Endothelial cell of umbilical vein (primary cell): ENCODE measurements at regions not wholly inside any gene's neighbourhood (a gene's known extent, or its start where the extent isn't known, plus 50 kb on each side); places are given as distances from the start of the nearest gene placed in this dataset.
"Not testable (repeated sequence)": the region's sequence is repeated elsewhere in the genome, so short reads cannot be mapped to it uniquely, and the experiment has no call there.

Experiments used
- BruUV-seq: library from RNA; stranded (reverse); fragments of 400-500 nt; replicated peaks from 2 replicates; lab custom pipeline; 2021; lab: Mats Ljungman, UMichigan
- CTCF ChIA-PET: fragments of 300-600, 350-600 bp; sonication (Branson Sonifier 250); formaldehyde crosslinking; loops from one replicate; lab custom pipeline; 2021; ENCODE audit warnings: antibody characterized with exemption, inconsistent platforms; lab: Charles Lee
- POLR2A ChIA-PET: fragments of 300-600, 350-600 bp; sonication (Branson Sonifier 250); formaldehyde crosslinking; loops from one replicate; lab custom pipeline; 2021; ENCODE audit warnings: antibody characterized with exemption, inconsistent platforms; lab: Charles Lee
- DNase-seq: peaks from one replicate; pipeline ENCODE4 v3.0.0-alpha.2; 2011; ENCODE audit warnings: low read depth, low spot score
- FAIRE-seq: peaks from 2 replicates; lab custom pipeline; 2011; peaks lifted over from hg19 to GRCh38; lab: Jason Lieb, UNC
- H2AFZ ChIP-seq: 2 replicates; pipeline ENCODE4 v1.6.0; 2012; ENCODE audit warnings: low read depth, low read length, control low read depth, inconsistent platforms
- H3K27ac ChIP-seq: 2 replicates; pipeline ENCODE4 v1.5.1; 2011; ENCODE audit warnings: low read depth, mild to moderate bottlenecking, control low read depth, low read length, moderate library complexity; ENCODE audit not compliant: insufficient read depth
- H3K27me3 ChIP-seq, 2 experiments: 2 replicates each; pipeline versions ENCODE4 v1.6.0 to v1.6.1; 2011; ENCODE audit warnings: low read length in 2 of 2, mixed read lengths in 1 of 2; ENCODE audit not compliant: control insufficient read depth in 2 of 2, insufficient read depth in 2 of 2
- H3K36me3 ChIP-seq, 2 experiments: 2 replicates in 1 of 2; 3 replicates in 1 of 2; pipeline ENCODE4 v1.5.1; 2011; ENCODE audit warnings: low read length in 2 of 2, mild to moderate bottlenecking in 1 of 2, moderate library complexity in 1 of 2; ENCODE audit not compliant: control insufficient read depth in 2 of 2, insufficient read depth in 2 of 2; ENCODE audit errors: extremely low read depth in 1 of 2
- H3K4me1 ChIP-seq: 3 replicates; pipeline ENCODE4 v1.5.1; 2011; ENCODE audit warnings: mild to moderate bottlenecking, low read length; ENCODE audit not compliant: control insufficient read depth, insufficient read depth; ENCODE audit errors: extremely low read depth
- H3K4me2 ChIP-seq: 2 replicates; pipeline ENCODE4 v1.6.1; 2011; ENCODE audit warnings: low read length, control low read depth, mixed read lengths; ENCODE audit not compliant: insufficient read depth
- H3K4me3 ChIP-seq, 3 experiments: fragments of 200-600 bp in 1 of 3; sonication (generic), shearing (Covaris generic) in 1 of 3; replicated peaks in 1 of 3; 2 replicates each; pipeline ENCODE4 v1.5.1; 2011 to 2016; ENCODE audit warnings: control low read depth in 3 of 3, low read length in 3 of 3, mild to moderate bottlenecking in 2 of 3, inconsistent platforms in 1 of 3, low read depth in 1 of 3, moderate library complexity in 1 of 3; ENCODE audit not compliant: insufficient read depth in 1 of 3
- H3K79me2 ChIP-seq: 2 replicates; pipeline ENCODE4 v1.6.0; 2012; ENCODE audit warnings: low read length, inconsistent platforms; ENCODE audit not compliant: control insufficient read depth, insufficient read depth
- H3K9ac ChIP-seq: replicated peaks from 2 replicates; pipeline ENCODE3; 2011; ENCODE audit warnings: low read length, control low read depth; ENCODE audit not compliant: insufficient read depth; ENCODE audit errors: extremely low read depth
- H3K9me1 ChIP-seq: replicated peaks from 3 replicates; pipeline ENCODE4 v1.6.0; 2011; ENCODE audit warnings: mild to moderate bottlenecking, low read length; ENCODE audit not compliant: control insufficient read depth, insufficient read depth; ENCODE audit errors: extremely low read depth
- H3K9me3 ChIP-seq: replicated peaks from 2 replicates; pipeline ENCODE4 v1.5.1; 2012; ENCODE audit warnings: low read length, inconsistent platforms; ENCODE audit not compliant: control insufficient read depth, insufficient read depth
- H4K20me1 ChIP-seq: replicated peaks from 2 replicates; pipeline ENCODE3; 2011; ENCODE audit warnings: mild to moderate bottlenecking, low read length; ENCODE audit not compliant: control insufficient read depth, insufficient read depth; ENCODE audit errors: extremely low read depth
- EZH2 ChIP-seq: IDR thresholded peaks from 2 replicates; pipeline ENCODE4 v1.6.1; 2012; ENCODE audit warnings: borderline replicate concordance, low read depth, mild to moderate bottlenecking, moderate library complexity, low read length, inconsistent platforms; ENCODE audit not compliant: severe bottlenecking
- FOS ChIP-seq: IDR thresholded peaks from 2 replicates; pipeline ENCODE4 v1.6.1; 2011; ENCODE audit warnings: mild to moderate bottlenecking, low read length, moderate library complexity, borderline replicate concordance; ENCODE audit not compliant: insufficient read depth
- GATA2 ChIP-seq: IDR thresholded peaks from 2 replicates; pipeline ENCODE4 v1.7.0; 2011; ENCODE audit warnings: low read depth, mild to moderate bottlenecking, moderate library complexity, mixed read lengths, low read length; ENCODE audit not compliant: insufficient read length, insufficient read depth
- JUN ChIP-seq: IDR thresholded peaks from 2 replicates; pipeline ENCODE4 v1.6.1; 2011; ENCODE audit warnings: borderline replicate concordance, low read depth; ENCODE audit not compliant: insufficient read length, insufficient read depth
- MYC ChIP-seq: IDR thresholded peaks from one replicate; pipeline ENCODE4 v1.6.1; 2011; ENCODE audit warnings: mild to moderate bottlenecking, low read depth, low read length
- POLR2A ChIP-seq: IDR thresholded peaks from 2 replicates; pipeline ENCODE4 v1.6.1; 2012; ENCODE audit warnings: low read depth, mild to moderate bottlenecking, control low read depth, low read length
- POLR2AphosphoS5 ChIP-seq: IDR thresholded peaks from 2 replicates; pipeline ENCODE4 v1.6.1; 2012; ENCODE audit warnings: low read depth, mild to moderate bottlenecking, control low read depth, low read length, moderate library complexity; ENCODE audit not compliant: insufficient read depth
- dilution Hi-C: fragments of 300-500 bp; cut with MboI; formaldehyde crosslinking; loops from one replicate; pipeline ENCODE4 v1.15.0; 2019; ENCODE audit warnings: low sequenced_read_pairs; ENCODE audit not compliant: extremely low pct_ligation_motif_present
- intact Hi-C: fragments of 100-400 bp; cut with micrococcal nuclease; formaldehyde crosslinking; loops from one replicate; pipeline ENCODE4 v1.10.0; 2022
- TF ChIP-seq, protein P1 (sequence below): IDR thresholded peaks from 2 replicates; pipeline ENCODE4 v1.6.1; 2011; ENCODE audit not compliant: insufficient read depth, insufficient read length
- TF ChIP-seq, protein P2 (sequence below), 2 donors: IDR thresholded peaks; 1 replicate in 1 of 2; 2 replicates in 1 of 2; pipeline ENCODE4 v1.5.1; 2011; ENCODE audit warnings: low read length in 2 of 2, mild to moderate bottlenecking in 2 of 2, moderate library complexity in 2 of 2, control low read depth in 1 of 2, inconsistent platforms in 1 of 2, low read depth in 1 of 2; ENCODE audit not compliant: insufficient read depth in 1 of 2; ENCODE audit errors: extremely low read depth in 1 of 2

DNA sequence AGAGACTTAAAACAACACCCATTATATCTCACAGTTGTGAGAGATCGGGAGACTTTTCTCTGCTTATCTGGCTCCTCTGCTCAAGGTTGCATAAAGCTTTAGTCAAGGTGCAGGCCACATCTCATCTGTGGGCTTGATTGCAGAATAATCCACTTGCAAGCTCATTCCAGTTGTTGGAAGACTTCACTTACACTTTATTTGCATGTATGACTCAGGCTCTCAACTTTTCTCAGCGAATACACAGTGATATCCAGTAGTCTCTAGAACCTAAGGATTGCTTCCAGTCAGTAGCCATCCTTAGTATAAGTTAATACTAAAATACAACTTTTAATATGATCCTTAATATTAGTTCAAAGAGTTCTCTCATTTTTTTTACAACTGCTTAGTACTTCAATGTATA, 435.5 kb upstream of the NRG3 start:
- H3K27ac ChIP-seq = no peak overlapping the region
- DNase-seq = no peak
- ChIA-PET CTCF (no interaction called here), POLR2A (no interaction called here)
- H3K9ac ChIP-seq = no peak overlapping the region
- no peak overlapping the region for H3K4me2 ChIP-seq
- intact Hi-C loops (no loop called here), dilution Hi-C loops (no loop called here)
- H3K36me3 ChIP-seq = no peaks in the 10 kb centered on the region
- no peaks in the 10 kb centered on the region for H3K4me1 ChIP-seq
- FAIRE-seq = no peak
- H4K20me1 ChIP-seq = no peaks in the 10 kb centered on the region
- no TSS peak for BruUV-seq
- TF ChIP-seq, protein P1, sequence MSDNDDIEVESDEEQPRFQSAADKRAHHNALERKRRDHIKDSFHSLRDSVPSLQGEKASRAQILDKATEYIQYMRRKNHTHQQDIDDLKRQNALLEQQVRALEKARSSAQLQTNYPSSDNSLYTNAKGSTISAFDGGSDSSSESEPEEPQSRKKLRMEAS = no peak
- TF ChIP-seq EZH2 = no peak
- TF ChIP-seq GATA2 = no peak
- TF ChIP-seq, protein P2, sequence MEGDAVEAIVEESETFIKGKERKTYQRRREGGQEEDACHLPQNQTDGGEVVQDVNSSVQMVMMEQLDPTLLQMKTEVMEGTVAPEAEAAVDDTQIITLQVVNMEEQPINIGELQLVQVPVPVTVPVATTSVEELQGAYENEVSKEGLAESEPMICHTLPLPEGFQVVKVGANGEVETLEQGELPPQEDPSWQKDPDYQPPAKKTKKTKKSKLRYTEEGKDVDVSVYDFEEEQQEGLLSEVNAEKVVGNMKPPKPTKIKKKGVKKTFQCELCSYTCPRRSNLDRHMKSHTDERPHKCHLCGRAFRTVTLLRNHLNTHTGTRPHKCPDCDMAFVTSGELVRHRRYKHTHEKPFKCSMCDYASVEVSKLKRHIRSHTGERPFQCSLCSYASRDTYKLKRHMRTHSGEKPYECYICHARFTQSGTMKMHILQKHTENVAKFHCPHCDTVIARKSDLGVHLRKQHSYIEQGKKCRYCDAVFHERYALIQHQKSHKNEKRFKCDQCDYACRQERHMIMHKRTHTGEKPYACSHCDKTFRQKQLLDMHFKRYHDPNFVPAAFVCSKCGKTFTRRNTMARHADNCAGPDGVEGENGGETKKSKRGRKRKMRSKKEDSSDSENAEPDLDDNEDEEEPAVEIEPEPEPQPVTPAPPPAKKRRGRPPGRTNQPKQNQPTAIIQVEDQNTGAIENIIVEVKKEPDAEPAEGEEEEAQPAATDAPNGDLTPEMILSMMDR (IDR thresholded peaks at IDR 0.05; ENCODE audit: extremely low read depth in 1 of 2, insufficient read depth in 1 of 2, low read depth in 1 of 2, low read length in 2 of 2) = no peak
- no peak for TF ChIP-seq FOS
- TF ChIP-seq JUN = no peak
- TF ChIP-seq POLR2AphosphoS5 = no peak
- TF ChIP-seq POLR2A = no peak
- TF ChIP-seq MYC = no peak
- no peaks in the 10 kb centered on the region for H3K79me2 ChIP-seq
- H3K9me3 ChIP-seq = no peaks in the 10 kb centered on the region
- H3K4me3 ChIP-seq = no peak overlapping the region
- no peaks in the 10 kb centered on the region for H3K9me1 ChIP-seq
- H3K27me3 ChIP-seq = no peaks in the 10 kb centered on the region
- H2AFZ ChIP-seq = no peak overlapping the region

DNA sequence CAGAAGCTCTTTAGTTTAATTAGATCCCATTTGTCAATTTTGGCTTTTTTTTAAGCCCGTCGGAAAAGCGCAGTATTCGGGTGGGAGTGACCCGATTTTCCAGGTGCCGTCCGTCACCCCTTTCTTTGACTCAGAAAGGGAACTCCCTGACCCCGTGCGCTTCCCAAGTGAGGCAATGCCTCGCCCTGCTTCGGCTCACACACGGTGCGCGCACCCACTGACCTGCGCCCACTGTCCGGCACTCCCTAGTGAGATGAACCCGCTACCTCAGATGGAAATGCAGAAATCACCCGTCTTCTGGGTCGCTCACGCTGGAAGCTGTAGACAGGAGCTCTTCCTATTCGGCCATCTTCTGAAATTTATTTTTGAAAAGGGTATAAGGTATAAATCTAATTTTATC, 433.4 kb upstream of the NRG3 start:
- H3K9me1 ChIP-seq, H3K4me1 ChIP-seq, dilution Hi-C loops, POLR2A ChIA-PET, DNase-seq, intact Hi-C loops, H3K27ac ChIP-seq, H3K9ac ChIP-seq, BruUV-seq, H4K20me1 ChIP-seq, H3K36me3 ChIP-seq, H3K4me3 ChIP-seq, H3K4me2 ChIP-seq, H3K9me3 ChIP-seq, CTCF ChIA-PET, H3K79me2 ChIP-seq, H2AFZ ChIP-seq, FAIRE-seq, H3K27me3 ChIP-seq: not testable (repeated sequence)
